ENCODE measurements at regions not wholly inside any gene's neighbourhood (a gene's known extent, or its start where the extent isn't known, plus 50 kb on each side); places are given as distances from the start of the nearest gene placed in this dataset.

DNA sequence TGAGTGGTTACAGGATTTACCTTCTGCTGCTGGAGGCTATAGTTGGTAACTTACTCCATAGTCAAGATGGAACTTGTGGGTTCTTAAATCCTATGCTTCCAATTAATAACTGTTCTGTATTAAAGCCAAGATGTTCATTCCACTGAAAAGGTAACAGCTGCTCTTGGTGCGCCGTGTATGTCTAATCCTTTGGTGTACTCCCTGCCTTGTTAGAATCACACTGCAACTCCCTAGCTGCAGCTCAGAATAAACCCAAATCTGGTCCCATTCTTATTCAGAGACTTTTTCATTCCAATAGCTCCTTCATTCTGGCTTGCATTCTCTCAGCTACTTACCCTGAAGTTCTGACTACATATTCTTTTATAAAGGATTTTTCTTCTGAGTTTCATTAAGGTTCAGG lies 1355.5 kb downstream of the MAT2B start:
- H3K27ac ChIP-seq (ENCODE audit: low read depth in 2 of 2, low read length in 2 of 2): no peak overlapping the region
- H3K4me1 ChIP-seq (ENCODE audit: control insufficient read depth in 2 of 2, insufficient read depth in 2 of 2, low read length in 2 of 2): no peaks in the 10 kb centered on the region
- H3K4me3 ChIP-seq (ENCODE audit: low read length in 2 of 2): no peak overlapping the region
- H3K36me3 ChIP-seq (ENCODE audit: control insufficient read depth in 2 of 2, insufficient read depth in 2 of 2, low read length in 2 of 2): no peaks in the 10 kb centered on the region
- H3K9me3 ChIP-seq (ENCODE audit: control insufficient read depth in 2 of 2, low read length in 2 of 2): no peaks in the 10 kb centered on the region
- H3K9ac ChIP-seq (ENCODE audit: low read depth in 1 of 2, low read length in 2 of 2): no peak overlapping the region
- no peaks in the 10 kb centered on the region for H3K27me3 ChIP-seq (ENCODE audit: control insufficient read depth in 2 of 2, insufficient read depth in 2 of 2, low read length in 2 of 2)

DNA sequence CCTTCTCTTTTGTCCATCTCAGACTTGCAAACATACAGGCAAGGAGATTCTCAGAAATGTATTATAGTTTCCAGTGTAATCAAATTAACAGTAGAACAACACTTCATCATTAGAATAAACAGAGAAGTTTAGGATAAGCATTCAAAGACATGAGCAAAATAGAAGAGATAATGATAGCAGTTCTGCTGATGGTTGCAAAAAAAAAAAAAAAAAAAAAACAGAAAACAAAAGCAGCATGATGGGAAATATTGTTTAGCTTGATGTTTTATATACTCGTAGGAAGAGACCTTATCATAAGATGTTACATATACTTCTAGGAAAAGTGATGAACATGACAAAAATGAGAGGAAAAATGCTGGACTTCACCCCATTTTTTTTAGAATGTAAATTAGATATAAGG lies 1356.2 kb downstream of the MAT2B start:
- no peaks in the 10 kb centered on the region for H3K36me3 ChIP-seq (ENCODE audit: control insufficient read depth in 2 of 2, insufficient read depth in 2 of 2, low read length in 2 of 2)
- no peaks in the 10 kb centered on the region for H3K27me3 ChIP-seq (ENCODE audit: control insufficient read depth in 2 of 2, insufficient read depth in 2 of 2, low read length in 2 of 2)
- no peak overlapping the region for H3K4me3 ChIP-seq (ENCODE audit: low read length in 2 of 2)
- H3K9ac ChIP-seq (ENCODE audit: low read depth in 1 of 2, low read length in 2 of 2): no peak overlapping the region
- no peaks in the 10 kb centered on the region for H3K9me3 ChIP-seq (ENCODE audit: control insufficient read depth in 2 of 2, low read length in 2 of 2)
- H3K27ac ChIP-seq (ENCODE audit: low read depth in 2 of 2, low read length in 2 of 2): no peak overlapping the region
- H3K4me1 ChIP-seq (ENCODE audit: control insufficient read depth in 2 of 2, insufficient read depth in 2 of 2, low read length in 2 of 2): no peaks in the 10 kb centered on the region

GRCh38 chr5:164868761-164869160 lies 1363.3 kb downstream of the MAT2B start:
- Histone ChIP-seq H3K27ac (ENCODE audit: low read depth in 2 of 2, low read length in 2 of 2) (no peak overlapping the region), H3K27me3 (ENCODE audit: control insufficient read depth in 2 of 2, insufficient read depth in 2 of 2, low read length in 2 of 2) (no peaks in the 10 kb centered on the region), H3K9me3 (ENCODE audit: control insufficient read depth in 2 of 2, low read length in 2 of 2) (peaks cover 0 to 3% of the 10 kb centered on the region in 2 donors), H3K36me3 (ENCODE audit: control insufficient read depth in 2 of 2, insufficient read depth in 2 of 2, low read length in 2 of 2) (no peaks in the 10 kb centered on the region), H3K9ac (ENCODE audit: low read depth in 1 of 2, low read length in 2 of 2) (no peak overlapping the region), H3K4me3 (ENCODE audit: low read length in 2 of 2) (no peak overlapping the region), H3K4me1 (ENCODE audit: control insufficient read depth in 2 of 2, insufficient read depth in 2 of 2, low read length in 2 of 2) (no peaks in the 10 kb centered on the region)

DNA sequence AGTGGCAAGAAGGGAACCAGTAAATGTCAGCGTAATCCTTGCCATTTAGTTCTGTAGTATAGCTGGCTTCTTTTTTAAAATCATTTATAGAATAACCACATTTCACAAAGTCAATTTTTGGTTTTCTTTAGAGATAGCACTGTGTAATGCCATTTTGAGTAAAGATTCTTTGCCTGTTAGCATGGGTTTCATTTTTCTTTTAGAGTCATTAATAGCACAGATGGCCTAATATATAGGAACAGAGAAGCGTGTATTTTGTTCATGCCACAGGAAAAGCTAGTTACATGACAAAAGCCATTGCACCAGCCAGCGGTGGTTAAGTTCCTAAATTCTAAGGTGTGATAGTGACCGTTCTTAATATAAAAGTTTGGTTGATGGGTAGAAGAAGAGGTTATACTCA lies 1363.9 kb downstream of the MAT2B start:
- Histone ChIP-seq H3K9me3 (ENCODE audit: control insufficient read depth in 2 of 2, low read length in 2 of 2) (peaks cover 0 to 3% of the 10 kb centered on the region in 2 donors), H3K27ac (ENCODE audit: low read depth in 2 of 2, low read length in 2 of 2) (no peak overlapping the region), H3K4me1 (ENCODE audit: control insufficient read depth in 2 of 2, insufficient read depth in 2 of 2, low read length in 2 of 2) (no peaks in the 10 kb centered on the region), H3K36me3 (ENCODE audit: control insufficient read depth in 2 of 2, insufficient read depth in 2 of 2, low read length in 2 of 2) (no peaks in the 10 kb centered on the region), H3K27me3 (ENCODE audit: control insufficient read depth in 2 of 2, insufficient read depth in 2 of 2, low read length in 2 of 2) (no peaks in the 10 kb centered on the region), H3K4me3 (ENCODE audit: low read length in 2 of 2) (no peak overlapping the region), H3K9ac (ENCODE audit: low read depth in 1 of 2, low read length in 2 of 2) (no peak overlapping the region)

DNA sequence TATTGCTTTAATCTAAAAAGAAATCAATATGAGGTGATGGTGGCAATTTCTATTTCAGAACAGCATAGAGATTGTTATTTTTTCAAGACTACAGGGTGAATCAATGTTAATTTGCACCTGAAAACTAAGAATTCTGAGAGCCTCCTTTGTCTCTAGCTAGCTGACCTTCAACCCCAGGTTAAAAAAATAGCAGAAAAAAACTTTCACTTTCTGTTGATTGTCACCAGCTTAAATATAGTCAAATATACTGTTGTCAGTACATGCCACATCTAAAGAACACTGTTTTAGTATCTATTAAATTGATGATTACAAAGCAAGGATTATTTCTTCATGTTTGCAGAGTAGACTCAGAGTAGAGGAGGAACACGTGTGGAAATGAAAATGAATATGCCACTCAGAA lies 1371.4 kb downstream of the MAT2B start:
- H3K4me3 ChIP-seq (ENCODE audit: low read length in 2 of 2): no peak overlapping the region
- no peaks in the 10 kb centered on the region for H3K9me3 ChIP-seq (ENCODE audit: control insufficient read depth in 2 of 2, low read length in 2 of 2)
- no peak overlapping the region for H3K9ac ChIP-seq (ENCODE audit: low read depth in 1 of 2, low read length in 2 of 2)
- H3K36me3 ChIP-seq (ENCODE audit: control insufficient read depth in 2 of 2, insufficient read depth in 2 of 2, low read length in 2 of 2): no peaks in the 10 kb centered on the region
- H3K4me1 ChIP-seq (ENCODE audit: control insufficient read depth in 2 of 2, insufficient read depth in 2 of 2, low read length in 2 of 2): no peaks in the 10 kb centered on the region
- H3K27ac ChIP-seq (ENCODE audit: low read depth in 2 of 2, low read length in 2 of 2): no peak overlapping the region
- no peaks in the 10 kb centered on the region for H3K27me3 ChIP-seq (ENCODE audit: control insufficient read depth in 2 of 2, insufficient read depth in 2 of 2, low read length in 2 of 2)

GRCh38 chr5:164881442-164881841 lies 1376.0 kb downstream of the MAT2B start:
- H3K4me3 ChIP-seq (ENCODE audit: low read length in 2 of 2): no peak overlapping the region
- H3K9me3 ChIP-seq (ENCODE audit: control insufficient read depth in 2 of 2, low read length in 2 of 2): no peaks in the 10 kb centered on the region
- H3K36me3 ChIP-seq (ENCODE audit: control insufficient read depth in 2 of 2, insufficient read depth in 2 of 2, low read length in 2 of 2): no peaks in the 10 kb centered on the region
- no peaks in the 10 kb centered on the region for H3K4me1 ChIP-seq (ENCODE audit: control insufficient read depth in 2 of 2, insufficient read depth in 2 of 2, low read length in 2 of 2)
- no peak overlapping the region for H3K27ac ChIP-seq (ENCODE audit: low read depth in 2 of 2, low read length in 2 of 2)
- H3K9ac ChIP-seq (ENCODE audit: low read depth in 1 of 2, low read length in 2 of 2): no peak overlapping the region
- H3K27me3 ChIP-seq (ENCODE audit: control insufficient read depth in 2 of 2, insufficient read depth in 2 of 2, low read length in 2 of 2): no peaks in the 10 kb centered on the region

GRCh38 chr5:164885179-164885578 lies 1379.8 kb downstream of the MAT2B start:
- no peaks in the 10 kb centered on the region for H3K27me3 ChIP-seq (ENCODE audit: control insufficient read depth in 2 of 2, insufficient read depth in 2 of 2, low read length in 2 of 2)
- no peaks in the 10 kb centered on the region for H3K9me3 ChIP-seq (ENCODE audit: control insufficient read depth in 2 of 2, low read length in 2 of 2)
- H3K4me1 ChIP-seq (ENCODE audit: control insufficient read depth in 2 of 2, insufficient read depth in 2 of 2, low read length in 2 of 2): no peaks in the 10 kb centered on the region
- H3K4me3 ChIP-seq (ENCODE audit: low read length in 2 of 2): no peak overlapping the region
- H3K27ac ChIP-seq (ENCODE audit: low read depth in 2 of 2, low read length in 2 of 2): no peak overlapping the region
- no peaks in the 10 kb centered on the region for H3K36me3 ChIP-seq (ENCODE audit: control insufficient read depth in 2 of 2, insufficient read depth in 2 of 2, low read length in 2 of 2)
- H3K9ac ChIP-seq (ENCODE audit: low read depth in 1 of 2, low read length in 2 of 2): no peak overlapping the region

- Histone ChIP-seq H3K9me3 (ENCODE audit: control insufficient read depth in 2 of 2, low read length in 2 of 2) (no peaks in the 10 kb centered on the region), H3K27ac (ENCODE audit: low read depth in 2 of 2, low read length in 2 of 2) (no peak overlapping the region), H3K36me3 (ENCODE audit: control insufficient read depth in 2 of 2, insufficient read depth in 2 of 2, low read length in 2 of 2) (no peaks in the 10 kb centered on the region), H3K27me3 (ENCODE audit: control insufficient read depth in 2 of 2, insufficient read depth in 2 of 2, low read length in 2 of 2) (no peaks in the 10 kb centered on the region), H3K4me3 (ENCODE audit: low read length in 2 of 2) (no peak overlapping the region), H3K4me1 (ENCODE audit: control insufficient read depth in 2 of 2, insufficient read depth in 2 of 2, low read length in 2 of 2) (no peaks in the 10 kb centered on the region), H3K9ac (ENCODE audit: low read depth in 1 of 2, low read length in 2 of 2) (no peak overlapping the region)
Observed at GRCh38 chr5:164893071-164893470, 1387.7 kb downstream of the MAT2B start.

- no peak overlapping the region for H3K9ac ChIP-seq (ENCODE audit: low read depth in 1 of 2, low read length in 2 of 2)
- no peaks in the 10 kb centered on the region for H3K36me3 ChIP-seq (ENCODE audit: control insufficient read depth in 2 of 2, insufficient read depth in 2 of 2, low read length in 2 of 2)
- H3K4me3 ChIP-seq (ENCODE audit: low read length in 2 of 2): no peak overlapping the region
- no peak overlapping the region for H3K27ac ChIP-seq (ENCODE audit: low read depth in 2 of 2, low read length in 2 of 2)
- no peaks in the 10 kb centered on the region for H3K27me3 ChIP-seq (ENCODE audit: control insufficient read depth in 2 of 2, insufficient read depth in 2 of 2, low read length in 2 of 2)
- no peaks in the 10 kb centered on the region for H3K9me3 ChIP-seq (ENCODE audit: control insufficient read depth in 2 of 2, low read length in 2 of 2)
- no peaks in the 10 kb centered on the region for H3K4me1 ChIP-seq (ENCODE audit: control insufficient read depth in 2 of 2, insufficient read depth in 2 of 2, low read length in 2 of 2)
Observed at GRCh38 chr5:164898705-164899104, 1393.3 kb downstream of the MAT2B start.

- no peaks in the 10 kb centered on the region for H3K36me3 ChIP-seq (ENCODE audit: control insufficient read depth in 2 of 2, insufficient read depth in 2 of 2, low read length in 2 of 2)
- no peaks in the 10 kb centered on the region for H3K4me1 ChIP-seq (ENCODE audit: control insufficient read depth in 2 of 2, insufficient read depth in 2 of 2, low read length in 2 of 2)
- H3K27ac ChIP-seq (ENCODE audit: low read depth in 2 of 2, low read length in 2 of 2): no peak overlapping the region
- H3K9me3 ChIP-seq (ENCODE audit: control insufficient read depth in 2 of 2, low read length in 2 of 2): peaks cover 0 to 1% of the 10 kb centered on the region in 2 donors
- no peak overlapping the region for H3K9ac ChIP-seq (ENCODE audit: low read depth in 1 of 2, low read length in 2 of 2)
- no peaks in the 10 kb centered on the region for H3K27me3 ChIP-seq (ENCODE audit: control insufficient read depth in 2 of 2, insufficient read depth in 2 of 2, low read length in 2 of 2)
- no peak overlapping the region for H3K4me3 ChIP-seq (ENCODE audit: low read length in 2 of 2)
Observed at GRCh38 chr5:164909673-164910072, 1404.3 kb downstream of the MAT2B start.

DNA sequence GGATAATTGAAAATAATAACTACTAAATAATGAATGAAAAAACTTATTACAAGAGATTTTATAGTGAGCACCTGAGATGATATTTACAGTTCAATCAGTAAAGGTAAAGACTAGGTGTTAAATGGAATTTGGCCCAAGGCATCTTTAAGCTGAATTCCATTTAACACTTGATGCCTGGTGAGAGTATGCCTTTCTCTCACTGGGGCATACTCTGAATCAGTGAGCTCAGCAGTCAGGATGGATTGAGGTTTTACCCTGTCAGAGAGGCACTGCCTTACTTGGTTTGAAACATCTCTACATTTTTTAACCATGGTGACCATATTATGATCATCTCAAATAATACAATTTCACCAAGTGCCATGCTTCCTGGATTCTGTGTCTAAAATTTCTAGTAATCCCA lies 1416.3 kb downstream of the MAT2B start:
- Histone ChIP-seq H3K9ac (ENCODE audit: low read depth in 1 of 2, low read length in 2 of 2) (no peak overlapping the region), H3K9me3 (ENCODE audit: control insufficient read depth in 2 of 2, low read length in 2 of 2) (peaks cover 2 to 3% of the 10 kb centered on the region in 2 donors)

More for the DNA sequence above, 1416.3 kb downstream of the MAT2B start:
- no peaks in the 10 kb centered on the region for H3K4me1 ChIP-seq (ENCODE audit: control insufficient read depth in 2 of 2, insufficient read depth in 2 of 2, low read length in 2 of 2)
- no peaks in the 10 kb centered on the region for H3K36me3 ChIP-seq (ENCODE audit: control insufficient read depth in 2 of 2, insufficient read depth in 2 of 2, low read length in 2 of 2)
- no peak overlapping the region for H3K27ac ChIP-seq (ENCODE audit: low read depth in 2 of 2, low read length in 2 of 2)
- no peaks in the 10 kb centered on the region for H3K27me3 ChIP-seq (ENCODE audit: control insufficient read depth in 2 of 2, insufficient read depth in 2 of 2, low read length in 2 of 2)
- H3K4me3 ChIP-seq (ENCODE audit: low read length in 2 of 2): no peak overlapping the region

Measured in mucosa of rectum (tissue), 2 donors.